GM19328 (cell line): ENCODE measurements at regions not wholly inside any gene's neighbourhood (a gene's known extent, or its start where the extent isn't known, plus 50 kb on each side); places are given as distances from the start of the nearest gene placed in this dataset.

ENCODE experiments used
- ATAC-seq: cut with Tn5 transposase; IDR thresholded peaks from one replicate; pipeline ENCODE4 v1.9.1; 2021; ENCODE audit warnings: mild to moderate bottlenecking, moderate library complexity; ENCODE audit not compliant: unreplicated experiment

DNA sequence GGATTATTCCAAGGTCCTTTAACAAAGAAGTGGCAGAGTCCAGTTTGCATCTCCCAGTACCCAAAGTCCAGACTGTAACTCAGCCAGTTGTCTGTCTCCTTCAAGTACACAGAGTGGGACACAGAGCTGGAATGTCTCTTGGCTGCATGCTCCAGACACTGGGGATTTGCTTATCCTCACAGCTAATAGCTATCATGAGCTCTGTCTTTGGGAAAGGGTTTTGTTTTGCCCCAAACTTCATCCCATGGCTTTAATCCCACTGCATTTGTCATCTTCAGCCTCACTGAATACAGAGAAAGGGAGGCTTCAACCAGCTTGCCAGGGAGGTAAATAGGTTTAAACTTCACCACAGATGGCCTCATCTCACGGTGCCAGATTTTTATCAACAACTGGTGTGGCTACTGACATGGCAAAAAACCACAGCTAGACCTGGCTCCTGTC, 412.2 kb upstream of the SLC24A2 start:
- no peak for ATAC-seq

DNA sequence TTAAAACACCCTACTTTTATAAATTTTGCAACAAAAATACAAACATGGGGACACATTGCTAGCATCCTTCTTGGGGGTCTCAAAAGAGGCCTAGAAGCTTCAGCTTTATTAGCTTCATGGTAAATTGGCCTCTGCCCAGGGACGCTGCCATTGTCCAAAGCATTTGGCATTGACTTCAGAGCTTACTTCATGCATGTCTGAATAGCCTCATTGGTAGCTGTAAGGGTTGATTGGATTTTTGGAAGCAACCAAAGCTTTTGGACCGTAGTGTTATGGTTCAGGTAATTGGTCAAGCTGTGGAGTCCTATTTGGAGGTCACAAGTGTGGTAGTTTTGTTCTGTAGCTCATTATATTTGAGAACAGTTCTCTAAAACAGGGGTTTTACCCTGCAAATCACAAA, 411.7 kb upstream of the SLC24A2 start:
- ATAC-seq: no peak

DNA sequence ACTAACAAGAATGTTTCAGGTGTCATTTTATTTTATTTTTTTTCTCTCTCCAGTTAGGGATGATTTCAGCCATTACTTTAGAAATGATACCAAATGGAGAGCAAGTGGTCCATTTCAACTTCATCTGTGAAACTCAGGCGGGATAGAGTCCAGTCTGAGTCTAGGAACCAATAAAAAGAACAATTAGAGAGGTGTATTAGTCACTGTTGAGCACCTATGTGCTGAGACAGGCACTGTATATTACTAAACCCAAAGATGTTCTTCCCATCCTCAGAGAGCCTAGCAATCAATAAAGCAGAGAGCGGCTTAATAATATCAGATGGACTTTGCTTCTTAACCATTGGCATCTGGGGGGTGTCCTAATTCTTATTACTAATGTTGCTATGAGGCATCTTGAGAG, 410.3 kb upstream of the SLC24A2 start:
- ATAC-seq: no peak

DNA sequence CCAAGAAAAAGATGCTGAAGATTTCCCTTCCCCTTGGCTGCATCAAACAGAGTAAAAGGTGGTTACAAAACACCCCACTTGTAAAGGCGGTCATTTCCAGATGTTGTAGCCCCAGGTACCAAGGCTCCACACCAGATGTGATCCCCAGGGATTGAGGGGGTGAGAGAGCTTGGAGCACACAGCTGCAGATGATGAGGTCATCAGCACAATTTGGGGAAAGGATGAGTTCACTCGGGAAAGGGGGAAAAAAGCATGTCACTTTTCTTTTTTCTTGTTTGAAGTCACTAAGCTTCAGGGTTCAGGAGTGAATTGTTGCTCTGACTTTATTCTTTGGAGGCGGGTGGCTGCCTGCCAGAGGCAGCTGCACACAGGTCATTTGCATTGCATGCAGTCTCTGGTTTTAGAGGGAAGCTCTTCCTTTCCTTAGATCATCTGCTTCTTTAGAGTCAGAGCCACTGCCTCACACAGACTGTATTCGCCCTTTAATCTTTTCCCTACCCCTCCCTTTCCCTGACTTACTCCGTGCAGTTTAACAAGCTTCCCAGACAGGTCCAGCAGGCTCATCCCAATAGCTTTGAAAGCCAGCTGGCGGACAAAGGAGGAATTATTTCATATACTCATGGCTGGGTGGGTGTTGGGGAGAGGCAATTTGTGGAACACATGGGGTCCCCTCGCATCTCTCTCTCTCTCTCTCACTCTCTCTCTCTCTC, 409.3 kb upstream of the SLC24A2 start:
- ATAC-seq: peak; percentile 57

GRCh38 chr9:20191228-20191840, 402.5 kb upstream of the SLC24A2 start:
- ATAC-seq: no peak

GRCh38 chr9:20189871-20190270, 401.0 kb upstream of the SLC24A2 start:
- ATAC-seq: no peak

- no peak for ATAC-seq
Measured at GRCh38 chr9:20188616-20189369, 400.0 kb upstream of the SLC24A2 start.

DNA sequence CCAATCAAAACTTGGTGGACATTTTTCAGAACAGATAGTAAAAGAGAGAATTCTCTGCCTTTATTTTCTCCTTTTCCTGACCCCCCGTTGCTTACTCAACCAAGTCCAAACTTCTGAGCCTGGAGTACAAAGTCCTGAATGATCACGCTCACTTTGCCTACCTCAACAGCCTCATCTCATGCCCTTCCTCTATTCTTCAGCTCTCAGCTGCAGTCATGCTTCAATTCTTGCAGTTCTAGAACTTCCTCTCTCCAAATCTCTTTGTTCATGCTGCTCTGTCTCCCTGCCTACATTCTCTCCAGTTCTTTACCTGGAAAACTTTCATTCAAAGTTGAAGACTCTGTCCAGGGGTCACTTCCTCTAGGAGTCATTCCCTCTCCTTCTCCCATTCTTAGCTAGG, 398.5 kb upstream of the SLC24A2 start:
- ATAC-seq: no peak

GRCh38 chr9:20186823-20187222, 398.0 kb upstream of the SLC24A2 start:
- ATAC-seq: no peak

DNA sequence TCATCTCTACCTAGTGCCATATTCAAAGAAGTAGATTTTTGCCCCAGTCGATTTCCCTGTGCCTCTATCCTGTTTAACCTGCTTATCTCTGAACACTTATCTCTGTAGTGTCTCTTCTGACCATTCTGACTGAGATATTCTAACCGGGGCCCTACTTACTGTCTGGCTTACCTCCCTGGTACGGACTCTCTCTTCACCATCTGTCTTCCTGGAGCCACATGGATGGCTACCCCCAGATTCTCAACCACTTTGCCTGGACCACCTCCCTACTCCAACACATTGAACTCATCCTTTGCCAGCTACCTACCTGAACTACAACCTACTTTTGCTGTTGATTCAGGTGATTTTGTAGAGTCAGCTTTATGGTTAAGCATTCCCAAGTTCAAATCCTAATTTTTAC, 397.4 kb upstream of the SLC24A2 start:
- no peak for ATAC-seq

- no peak for ATAC-seq
Measured at GRCh38 chr9:20184541-20184940, 395.7 kb upstream of the SLC24A2 start.

- no peak for ATAC-seq
Measured at GRCh38 chr9:20178679-20179078, 389.8 kb upstream of the SLC24A2 start.

DNA sequence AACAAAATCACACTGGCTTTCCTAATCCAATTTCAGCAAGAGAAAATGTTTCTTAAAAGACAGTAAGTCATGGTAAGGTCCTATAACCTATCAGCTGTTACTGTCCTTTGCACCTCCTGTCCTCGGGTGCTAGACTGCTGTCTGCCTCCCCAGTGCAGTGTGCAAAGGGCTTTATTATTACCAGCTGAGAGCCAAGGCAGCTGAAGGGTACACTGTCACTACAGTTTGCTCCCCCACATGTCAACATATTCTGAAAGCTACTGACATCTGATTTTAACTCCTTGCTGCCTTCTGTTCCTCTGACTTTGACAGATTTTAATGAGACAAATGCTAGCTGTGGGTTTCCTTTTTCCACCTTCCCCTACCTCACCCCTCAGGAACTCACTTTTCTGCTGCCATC, 389.4 kb upstream of the SLC24A2 start:
- ATAC-seq: no peak

DNA sequence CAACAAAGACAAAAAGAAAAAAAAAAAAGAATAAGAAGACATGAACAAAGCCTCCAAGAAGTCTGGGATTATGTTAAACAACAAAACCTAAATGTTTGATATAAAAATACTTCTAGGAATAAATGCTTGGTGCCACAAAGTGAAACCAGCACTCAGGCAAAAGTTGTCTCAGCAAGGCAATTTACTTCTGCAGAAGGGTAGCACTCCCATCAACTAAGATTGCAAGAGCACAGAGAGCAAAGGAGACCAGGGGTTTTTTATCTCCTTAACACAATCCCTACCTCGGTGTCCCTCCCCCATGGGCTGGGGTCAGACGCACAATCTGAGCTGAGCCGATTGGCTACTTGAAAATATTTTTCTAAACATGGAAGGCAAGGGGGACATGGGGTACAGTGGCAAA, 381.3 kb upstream of the SLC24A2 start:
- no peak for ATAC-seq

- ATAC-seq: no peak
Measured at GRCh38 chr9:20152151-20152725, 363.4 kb upstream of the SLC24A2 start.

DNA sequence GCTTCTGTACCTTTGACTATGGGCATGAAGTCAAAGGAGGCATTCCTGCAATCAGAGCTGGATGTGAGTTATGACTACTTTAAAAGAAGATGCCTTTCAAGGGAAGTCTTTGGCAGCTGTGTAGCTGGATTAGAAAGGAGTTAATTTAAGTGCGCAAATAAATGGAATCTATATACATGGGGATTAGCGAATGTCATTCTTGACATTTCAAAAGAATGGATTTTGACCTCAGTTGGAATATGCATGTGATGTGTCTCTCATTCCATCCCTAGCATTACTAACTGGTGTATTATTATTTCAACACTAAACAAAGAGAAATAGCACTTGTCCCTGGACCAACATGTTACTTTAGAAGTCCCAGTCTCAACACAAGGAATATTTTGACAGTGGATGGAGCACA, 359.6 kb upstream of the SLC24A2 start:
- no peak for ATAC-seq

DNA sequence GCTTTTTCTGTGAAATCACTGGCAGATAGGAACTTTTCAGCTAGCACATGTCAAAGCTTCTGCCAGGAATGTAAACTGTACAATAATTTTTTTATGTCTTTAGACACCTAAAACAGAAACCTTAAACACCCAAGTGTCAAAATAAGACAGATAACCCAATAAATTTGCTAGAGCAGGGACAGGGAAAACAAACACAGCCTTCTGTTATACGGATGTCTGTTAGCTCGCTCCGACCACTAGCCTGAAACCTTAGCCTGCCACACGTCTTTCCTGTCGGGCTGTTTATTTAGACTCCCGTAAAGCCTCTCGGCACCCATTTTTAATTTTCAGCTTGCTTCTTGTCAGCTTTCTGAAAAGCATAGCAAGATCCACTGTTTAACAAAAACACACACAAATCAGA, 355.4 kb upstream of the SLC24A2 start:
- no peak for ATAC-seq

DNA sequence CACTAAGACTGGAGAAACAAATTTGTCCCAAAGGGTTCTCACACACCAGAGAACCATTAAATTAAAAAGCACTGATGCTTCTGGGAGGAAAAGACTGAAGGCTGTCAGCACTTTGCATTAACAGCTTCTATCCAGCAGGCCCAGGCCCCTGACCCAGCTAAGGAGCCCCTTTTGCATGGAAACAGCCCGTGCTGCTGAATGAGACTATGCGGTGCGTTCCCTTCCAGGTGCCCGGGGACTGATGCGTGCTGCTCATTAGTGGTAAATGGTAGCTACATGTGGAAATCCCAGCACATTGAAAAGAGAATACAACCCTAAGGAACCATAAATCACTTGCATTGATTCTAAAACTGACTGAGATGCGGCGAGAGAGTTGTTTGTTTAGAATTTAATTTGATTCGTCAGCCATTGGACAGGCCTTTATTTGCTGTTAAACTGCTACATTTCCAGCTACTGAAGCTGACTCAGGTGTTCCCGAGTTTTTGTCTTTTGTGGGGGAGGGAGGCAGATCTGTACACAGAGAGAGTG, 351.0 kb upstream of the SLC24A2 start:
- ATAC-seq: no peak

DNA sequence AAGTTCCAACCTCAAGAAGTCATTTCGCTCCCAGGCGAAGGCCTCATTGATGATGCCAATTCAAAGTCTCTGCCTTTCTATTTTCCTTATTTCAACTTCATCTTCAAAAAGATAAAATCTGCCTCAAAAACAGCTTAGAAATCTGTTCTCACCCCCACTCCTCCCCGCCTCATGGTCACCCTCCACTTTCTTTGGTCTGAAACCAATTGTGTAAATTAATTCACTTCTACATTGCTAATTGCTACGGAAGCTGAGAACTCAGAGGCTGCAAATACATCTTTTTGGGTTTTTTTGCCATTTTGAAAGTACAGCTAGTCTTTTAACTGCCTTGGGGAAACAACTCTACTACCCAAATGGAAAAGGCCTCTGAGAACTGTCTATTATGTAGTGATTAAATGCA, 350.0 kb upstream of the SLC24A2 start:
- no peak for ATAC-seq

DNA sequence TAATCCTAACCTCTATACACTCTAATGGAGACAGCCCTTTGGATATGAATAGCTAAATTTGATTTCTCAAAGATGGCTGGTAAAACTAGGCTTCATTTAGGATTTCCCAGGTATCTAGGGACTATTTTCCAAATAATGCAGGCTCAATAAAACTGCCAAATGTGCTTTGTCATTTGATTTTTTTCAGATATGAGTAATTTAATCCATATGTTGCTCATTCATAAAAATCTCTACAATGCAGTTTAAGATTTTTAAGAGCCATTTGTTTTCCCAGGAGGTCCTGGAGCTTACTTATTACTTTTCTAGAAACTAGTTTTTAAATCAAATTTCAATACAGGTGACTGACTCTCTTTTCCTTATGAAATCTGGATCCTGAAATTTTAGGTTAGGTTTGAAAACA, 349.3 kb upstream of the SLC24A2 start:
- ATAC-seq: no peak

DNA sequence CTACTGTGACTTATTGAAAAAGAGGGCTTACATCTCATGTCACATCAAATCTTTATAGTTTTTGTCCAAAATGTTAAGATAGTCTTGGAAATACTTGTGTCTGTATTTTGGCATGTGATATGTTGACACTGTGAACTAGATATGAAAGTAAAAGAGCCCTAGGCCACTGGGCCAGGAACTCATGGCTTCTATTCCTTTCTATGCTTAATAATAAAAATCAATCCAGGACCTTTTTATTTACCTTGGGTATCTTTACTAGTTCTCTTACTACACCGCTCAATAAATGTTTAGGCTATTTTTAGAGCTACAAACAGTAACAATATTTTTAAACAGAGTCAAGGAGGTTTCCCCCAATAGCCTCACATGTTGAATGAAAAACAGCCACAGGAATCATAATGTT, 348.6 kb upstream of the SLC24A2 start:
- no peak for ATAC-seq
